ENCODE measurements at regions not wholly inside any gene's neighbourhood (a gene's known extent, or its start where the extent isn't known, plus 50 kb on each side); places are given as distances from the start of the nearest gene placed in this dataset.
A peak's percentile ranks its signal among the peaks of the same experiment; 100 is the strongest.
"Not testable (repeated sequence)": the region's sequence is repeated elsewhere in the genome, so short reads cannot be mapped to it uniquely, and the experiment has no call there.

- no peaks in the 10 kb centered on the region for H3K9me3 ChIP-seq (ENCODE audit: control insufficient read depth, insufficient read depth, low read length)
- no peaks in the 10 kb centered on the region for H3K36me3 ChIP-seq (ENCODE audit: insufficient read depth, low read length)
- peak overlapping the region; percentile 8; the same call in 1 of the 2 replicates for H3K9ac ChIP-seq (ENCODE audit: low read depth, low read length)
- H3K4me1 ChIP-seq (ENCODE audit: insufficient read depth, low read length): peaks cover 43% of the 10 kb centered on the region
Measured at GRCh38 chr10:21290499-21291160, 234.9 kb downstream of the SKIDA1 start.

GRCh38 chr10:21289961-21290360, 235.5 kb downstream of the SKIDA1 start:
- Histone ChIP-seq H3K4me1 (ENCODE audit: insufficient read depth, low read length) (peaks cover 43% of the 10 kb centered on the region), H3K9ac (ENCODE audit: low read depth, low read length) (no peak overlapping the region), H3K9me3 (ENCODE audit: control insufficient read depth, insufficient read depth, low read length) (no peaks in the 10 kb centered on the region)

DNA sequence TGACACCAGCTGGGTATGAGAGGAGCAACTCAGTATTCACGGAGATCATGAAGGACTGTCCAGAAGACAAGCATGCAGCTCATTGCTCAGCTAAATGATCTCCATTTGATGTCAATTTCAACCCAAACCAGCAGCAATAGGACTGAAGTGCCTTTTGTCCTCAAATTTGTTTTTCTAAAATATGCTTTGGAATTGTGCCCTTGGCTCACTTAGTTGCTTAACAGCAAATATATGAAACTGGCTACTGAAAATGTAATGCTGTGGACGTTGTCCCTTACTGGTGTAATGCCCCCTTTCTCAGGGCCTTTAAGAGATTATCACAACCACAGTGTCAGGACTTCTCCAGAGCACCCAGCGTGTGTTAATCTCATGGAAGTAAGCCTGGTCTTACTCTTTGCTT, 236.2 kb downstream of the SKIDA1 start:
- Histone ChIP-seq H3K4me1 (ENCODE audit: insufficient read depth, low read length) (peaks cover 43% of the 10 kb centered on the region), H3K9me3 (ENCODE audit: control insufficient read depth, insufficient read depth, low read length) (no peaks in the 10 kb centered on the region), H3K9ac (ENCODE audit: low read depth, low read length) (no peak overlapping the region), H3K36me3 (ENCODE audit: insufficient read depth, low read length) (no peaks in the 10 kb centered on the region)

More at GRCh38 chr10:21289961-21290360, 235.5 kb downstream of the SKIDA1 start:
- H3K36me3 ChIP-seq (ENCODE audit: insufficient read depth, low read length): no peaks in the 10 kb centered on the region

DNA sequence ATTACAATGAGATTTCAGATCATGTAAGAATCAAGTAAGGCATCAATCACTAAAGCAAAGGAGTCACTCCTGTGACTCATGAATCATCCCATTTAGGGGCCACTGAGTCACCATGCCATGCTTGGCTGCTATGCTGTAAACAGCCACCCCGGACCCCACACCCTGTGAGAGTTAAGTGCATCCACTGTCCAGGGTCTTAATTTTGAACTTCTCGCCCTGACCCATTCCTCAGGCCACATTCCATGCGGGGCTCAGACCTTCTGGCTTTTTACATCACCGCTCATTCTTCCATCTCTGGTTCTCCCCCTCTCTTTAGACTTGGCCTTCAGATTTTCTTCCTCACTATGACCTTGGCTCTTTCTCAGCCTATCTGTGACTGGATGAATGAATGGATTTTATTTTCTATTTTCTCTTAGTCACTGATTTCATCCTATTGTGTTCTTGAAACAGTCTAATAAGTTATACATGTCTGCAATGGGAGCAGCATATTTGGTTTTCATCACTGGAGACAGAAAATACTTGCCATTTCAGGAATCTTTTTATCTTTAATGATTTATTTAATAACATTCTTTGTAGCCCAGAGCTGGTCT, 239.6 kb downstream of the SKIDA1 start:
- Histone ChIP-seq H3K9ac (ENCODE audit: low read depth, low read length) (no peak overlapping the region), H3K9me3 (ENCODE audit: control insufficient read depth, insufficient read depth, low read length) (no peaks in the 10 kb centered on the region), H3K4me1 (ENCODE audit: insufficient read depth, low read length) (peaks cover 54% of the 10 kb centered on the region), H3K36me3 (ENCODE audit: insufficient read depth, low read length) (no peaks in the 10 kb centered on the region)

DNA sequence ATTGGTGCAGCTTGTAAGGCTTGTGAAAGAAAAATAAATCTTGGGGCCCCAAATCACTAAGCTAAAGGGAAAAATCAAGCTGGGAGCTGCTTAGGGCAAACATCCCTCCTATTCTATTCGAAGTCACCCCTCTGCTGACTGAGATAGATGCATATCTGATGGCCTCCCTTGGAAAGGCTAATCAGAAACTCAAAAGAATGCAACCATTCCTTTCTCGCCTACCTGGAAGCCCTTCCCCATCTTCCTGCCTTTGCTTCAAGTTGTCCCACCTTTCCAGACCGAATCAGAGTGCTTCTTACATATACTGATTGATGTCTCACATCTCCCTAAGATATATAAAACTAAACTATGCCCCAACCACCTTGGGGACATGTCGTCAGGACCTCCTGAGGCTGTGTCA, 240.3 kb downstream of the SKIDA1 start:
- Histone ChIP-seq H3K36me3 (ENCODE audit: insufficient read depth, low read length) (no peaks in the 10 kb centered on the region), H3K4me1 (ENCODE audit: insufficient read depth, low read length) (peaks cover 52% of the 10 kb centered on the region), H3K9me3 (ENCODE audit: control insufficient read depth, insufficient read depth, low read length) (no peaks in the 10 kb centered on the region), H3K9ac (ENCODE audit: low read depth, low read length) (no peak overlapping the region)

DNA sequence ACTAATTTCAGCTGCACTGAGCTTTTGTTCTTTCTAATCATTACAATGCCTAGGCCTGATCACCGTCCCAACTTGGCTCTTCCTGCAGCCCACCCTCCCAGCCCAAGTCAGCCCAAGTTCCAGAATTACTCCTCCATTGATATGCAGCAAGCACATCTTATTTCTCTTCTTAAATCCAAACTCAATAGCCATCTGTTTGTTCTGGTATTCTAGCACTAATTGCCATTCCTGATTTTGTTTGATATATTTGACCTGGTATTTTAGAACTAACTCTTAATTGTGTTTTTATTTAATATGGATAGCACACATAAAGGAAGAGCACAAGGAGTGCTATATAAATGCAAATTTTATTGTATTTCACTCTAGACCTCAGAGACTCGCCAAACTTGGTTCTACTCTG, 241.2 kb downstream of the SKIDA1 start:
- H3K36me3 ChIP-seq (ENCODE audit: insufficient read depth, low read length): no peaks in the 10 kb centered on the region
- no peaks in the 10 kb centered on the region for H3K9me3 ChIP-seq (ENCODE audit: control insufficient read depth, insufficient read depth, low read length)
- H3K9ac ChIP-seq (ENCODE audit: low read depth, low read length): no peak overlapping the region
- peaks cover 52% of the 10 kb centered on the region for H3K4me1 ChIP-seq (ENCODE audit: insufficient read depth, low read length)

DNA sequence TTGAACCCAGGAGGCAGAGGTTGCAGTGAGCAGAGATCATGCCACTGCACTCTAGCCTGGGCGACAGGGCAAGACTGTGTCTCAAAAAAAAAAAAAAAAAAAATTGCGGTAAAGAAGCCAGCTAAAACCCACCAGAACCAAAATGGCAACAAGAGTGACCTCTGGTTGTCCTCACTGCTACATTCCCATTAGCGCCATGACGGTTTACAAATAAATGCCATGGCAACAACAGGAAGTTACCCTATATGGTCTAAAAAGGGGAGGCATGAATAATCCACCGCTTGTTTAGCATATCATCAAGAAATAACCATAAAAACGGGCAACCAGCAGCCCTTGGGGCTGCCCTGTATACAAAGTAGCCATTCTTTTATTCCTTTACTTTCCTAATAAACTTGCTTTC, 242.4 kb downstream of the SKIDA1 start:
- H3K9me3 ChIP-seq (ENCODE audit: control insufficient read depth, insufficient read depth, low read length); H3K9ac ChIP-seq (ENCODE audit: low read depth, low read length); H3K36me3 ChIP-seq (ENCODE audit: insufficient read depth, low read length): not testable (repeated sequence)
- peaks cover 57% of the 10 kb centered on the region for H3K4me1 ChIP-seq (ENCODE audit: insufficient read depth, low read length)

DNA sequence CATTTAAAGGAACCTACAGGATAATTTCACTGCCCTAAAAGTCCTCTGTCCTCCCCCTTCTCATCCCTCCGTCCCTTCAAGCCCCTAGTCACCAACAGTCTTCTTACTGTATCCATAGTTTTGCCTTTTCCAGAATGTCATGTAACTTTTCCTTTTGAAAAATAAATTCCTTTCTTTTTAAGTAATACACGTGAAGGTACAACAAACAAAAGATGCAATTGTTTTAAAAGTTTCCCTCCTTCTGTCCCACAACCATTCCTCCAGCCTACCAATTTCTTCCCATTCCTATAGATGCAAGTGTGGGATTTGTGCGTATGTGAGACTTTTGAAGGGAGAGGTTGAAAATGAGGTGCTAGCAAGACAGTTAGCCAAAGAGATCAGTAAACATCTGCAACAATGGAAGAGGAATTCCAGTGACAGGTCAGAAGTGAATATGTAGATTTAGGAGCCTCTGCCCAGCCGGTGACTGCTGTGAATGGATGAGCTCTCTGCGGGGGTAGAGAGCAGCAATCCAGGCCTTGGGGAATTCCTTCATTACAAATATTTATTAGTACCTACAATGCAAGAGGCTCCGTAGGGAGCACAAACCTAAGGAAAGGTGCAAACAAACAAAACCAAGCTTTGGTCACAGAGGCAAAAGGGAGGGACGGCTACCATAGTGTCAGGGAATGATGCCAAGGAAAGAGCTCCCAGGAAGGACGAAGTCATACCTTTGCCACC, 243.6 kb downstream of the SKIDA1 start:
- Histone ChIP-seq H3K36me3 (ENCODE audit: insufficient read depth, low read length) (no peaks in the 10 kb centered on the region), H3K9me3 (ENCODE audit: control insufficient read depth, insufficient read depth, low read length) (no peaks in the 10 kb centered on the region), H3K9ac (ENCODE audit: low read depth, low read length) (no peak overlapping the region; the same call in 1 of the 2 replicates), H3K4me1 (ENCODE audit: insufficient read depth, low read length) (peaks cover 52% of the 10 kb centered on the region)

GRCh38 chr10:21280971-21281572, 244.4 kb downstream of the SKIDA1 start:
- Histone ChIP-seq H3K4me1 (ENCODE audit: insufficient read depth, low read length) (peaks cover 52% of the 10 kb centered on the region), H3K9me3 (ENCODE audit: control insufficient read depth, insufficient read depth, low read length) (no peaks in the 10 kb centered on the region), H3K36me3 (ENCODE audit: insufficient read depth, low read length) (0 out of 2 replicates have a peak, but pooled peaks cover 4% of the 10 kb centered on the region), H3K9ac (ENCODE audit: low read depth, low read length) (no peak overlapping the region; the same call in 1 of the 2 replicates)

DNA sequence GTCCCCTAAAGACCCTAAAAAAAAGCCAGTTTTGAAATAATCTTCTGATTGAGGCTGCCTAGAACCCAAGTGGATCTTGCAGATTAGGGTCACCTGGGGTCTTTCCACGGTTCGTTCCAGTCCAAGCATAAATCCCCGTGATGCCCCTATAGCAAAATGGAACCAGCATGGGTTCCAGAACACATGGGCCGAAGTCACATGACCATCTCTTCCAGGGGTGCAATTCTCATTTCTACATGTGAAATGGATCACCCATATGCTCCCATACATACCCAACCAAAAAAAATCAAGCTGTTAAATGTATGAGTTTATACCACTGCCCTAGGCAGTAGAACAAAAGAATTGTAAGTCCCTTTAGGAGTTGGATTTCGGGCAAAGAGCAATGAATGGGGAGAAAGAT, 245.4 kb downstream of the SKIDA1 start:
- H3K36me3 ChIP-seq (ENCODE audit: insufficient read depth, low read length): 0 out of 2 replicates have a peak, but pooled peaks cover 6% of the 10 kb centered on the region
- no peak overlapping the region for H3K9ac ChIP-seq (ENCODE audit: low read depth, low read length)
- no peaks in the 10 kb centered on the region for H3K9me3 ChIP-seq (ENCODE audit: control insufficient read depth, insufficient read depth, low read length)
- H3K4me1 ChIP-seq (ENCODE audit: insufficient read depth, low read length): peaks cover 43% of the 10 kb centered on the region

DNA sequence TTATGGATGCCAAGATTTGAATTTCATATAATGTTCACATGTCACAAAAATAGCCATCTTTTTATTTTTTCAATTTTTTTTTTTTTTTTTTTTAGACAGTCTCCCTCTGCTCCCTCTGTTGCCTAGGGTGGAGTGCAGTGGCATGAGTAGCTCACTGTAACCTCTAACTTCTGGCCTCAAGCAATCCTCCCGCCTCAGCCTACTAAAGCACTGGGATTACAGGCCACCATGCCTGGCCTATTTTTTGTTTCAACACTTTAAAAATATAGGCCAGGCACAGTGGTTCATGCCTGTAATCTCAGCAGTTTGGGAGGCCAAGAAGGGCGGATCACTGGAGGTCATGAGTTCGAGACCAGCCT, 246.3 kb downstream of the SKIDA1 start:
- Histone ChIP-seq H3K9ac (ENCODE audit: low read depth, low read length) (no peak overlapping the region), H3K36me3 (ENCODE audit: insufficient read depth, low read length) (0 out of 2 replicates have a peak, but pooled peaks cover 6% of the 10 kb centered on the region), H3K4me1 (ENCODE audit: insufficient read depth, low read length) (peaks cover 35% of the 10 kb centered on the region), H3K9me3 (ENCODE audit: control insufficient read depth, insufficient read depth, low read length) (no peaks in the 10 kb centered on the region)

DNA sequence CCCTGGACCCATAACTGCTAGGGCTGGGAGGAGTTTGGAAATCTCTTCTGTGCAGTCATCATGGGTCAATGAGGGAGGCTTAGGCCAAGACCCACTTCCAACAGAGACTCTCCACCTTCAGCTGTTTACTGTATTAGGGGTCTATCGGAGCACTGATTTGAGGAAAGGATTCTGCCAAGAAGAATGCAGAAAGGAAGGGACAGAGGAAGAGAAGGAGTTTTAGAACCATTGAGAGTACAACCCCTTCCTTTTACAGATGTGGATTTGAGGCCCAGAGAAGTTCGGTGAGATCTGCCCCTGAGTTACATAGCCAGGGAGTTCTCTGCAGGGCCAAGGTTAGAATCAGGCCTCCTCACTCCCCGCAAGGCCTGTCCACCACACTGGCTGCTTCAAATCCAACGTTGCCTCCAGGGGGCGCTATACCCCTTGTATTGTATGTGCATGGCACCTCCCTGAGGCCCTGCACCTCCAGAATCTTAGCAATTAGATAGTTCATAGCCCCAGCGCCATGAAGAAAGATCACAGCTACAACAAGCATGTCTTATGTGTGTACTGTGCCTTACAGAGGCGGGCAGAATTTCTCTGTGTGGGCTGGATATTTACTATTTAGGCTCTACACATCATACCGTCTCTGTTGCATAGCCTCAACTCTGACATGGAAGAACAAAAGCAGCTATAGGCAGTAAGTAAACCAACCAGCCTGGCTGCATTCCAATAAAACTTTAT, 246.8 kb downstream of the SKIDA1 start:
- peaks cover 29% of the 10 kb centered on the region for H3K4me1 ChIP-seq (ENCODE audit: insufficient read depth, low read length)

DNA sequence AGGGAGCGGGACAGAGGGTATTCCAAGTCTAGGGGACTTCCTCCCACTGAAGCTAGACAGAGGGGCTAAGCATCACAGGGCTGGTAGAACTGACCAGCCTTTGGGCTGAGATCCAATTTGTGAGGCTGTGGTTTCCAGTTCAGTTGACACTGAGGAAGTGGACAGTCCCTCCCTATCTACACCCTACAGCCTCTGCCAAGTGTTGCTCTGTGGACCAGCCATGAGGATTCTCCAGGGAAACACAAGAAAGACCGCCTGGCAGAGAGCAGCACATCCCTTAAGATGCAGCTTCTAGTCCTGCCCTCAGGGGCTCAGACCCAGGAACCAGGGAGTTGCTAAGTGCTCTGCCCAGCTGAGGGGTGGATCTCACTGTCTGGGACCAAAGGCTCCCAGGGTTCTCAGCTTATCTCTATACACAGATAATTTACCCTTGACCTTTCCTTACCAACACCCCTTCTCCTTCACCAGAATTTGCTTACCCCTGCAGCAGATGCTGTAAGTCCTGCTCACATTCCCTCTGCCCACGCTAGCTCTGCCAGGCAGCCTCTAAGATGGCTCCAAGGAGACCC, 252.0 kb downstream of the SKIDA1 start:
- Histone ChIP-seq H3K9me3 (ENCODE audit: control insufficient read depth, insufficient read depth, low read length) (no peaks in the 10 kb centered on the region), H3K9ac (ENCODE audit: low read depth, low read length) (no peak overlapping the region), H3K36me3 (ENCODE audit: insufficient read depth, low read length) (0 out of 2 replicates have a peak, but pooled peaks cover 6% of the 10 kb centered on the region), H3K4me1 (ENCODE audit: insufficient read depth, low read length) (0 out of 2 replicates have a peak, but pooled peaks cover 7% of the 10 kb centered on the region)

More for the DNA sequence above, 246.8 kb downstream of the SKIDA1 start:
- Histone ChIP-seq H3K36me3 (ENCODE audit: insufficient read depth, low read length) (0 out of 2 replicates have a peak, but pooled peaks cover 6% of the 10 kb centered on the region), H3K9me3 (ENCODE audit: control insufficient read depth, insufficient read depth, low read length) (no peaks in the 10 kb centered on the region), H3K9ac (ENCODE audit: low read depth, low read length) (no peak overlapping the region)
